Upper lobe of right lung (tissue), 1 donor: ENCODE measurements at regions not wholly inside any gene's neighbourhood (a gene's known extent, or its start where the extent isn't known, plus 50 kb on each side); places are given as distances from the start of the nearest gene placed in this dataset.

ENCODE experiments used
- ATAC-seq: fragments of 200-7000 bp; cut with Tn5 transposase; one replicate; pipeline ENCODE4 v1.9.1; 2020; ENCODE audit warnings: mild to moderate bottlenecking, moderate library complexity
- DNase-seq: peaks from one replicate; pipeline ENCODE4 v3.0.0-alpha.2; 2020
- H3K27ac ChIP-seq: fragments of 200-600 bp; one replicate; pipeline ENCODE4 v1.8.0; 2022
- H3K27me3 ChIP-seq: fragments of 200-600 bp; one replicate; pipeline ENCODE4 v1.8.0; 2022; ENCODE audit warnings: mild to moderate bottlenecking
- H3K36me3 ChIP-seq: fragments of 200-600 bp; one replicate; pipeline ENCODE4 v1.8.0; 2022
- H3K4me1 ChIP-seq: fragments of 200-600 bp; one replicate; pipeline ENCODE4 v1.8.0; 2022
- H3K4me3 ChIP-seq: fragments of 200-600 bp; one replicate; pipeline ENCODE4 v1.8.0; 2022; ENCODE audit warnings: mild to moderate bottlenecking
- H3K9me3 ChIP-seq: fragments of 200-600 bp; one replicate; pipeline ENCODE4 v1.8.0; 2022
- intact Hi-C: fragments of 100-400 bp; cut with DNase I; formaldehyde crosslinking; loops from one replicate; pipeline ENCODE4 v1.11.0; 2022
- TF ChIP-seq, protein P1 (sequence below): fragments of 200-600 bp; IDR thresholded peaks from one replicate; pipeline ENCODE4 v1.8.0; 2022; ENCODE audit warnings: antibody characterized with exemption
- donor health status: DM: no; HTN: yes; CAD: no; lungs with severe emphysema.

DNA sequence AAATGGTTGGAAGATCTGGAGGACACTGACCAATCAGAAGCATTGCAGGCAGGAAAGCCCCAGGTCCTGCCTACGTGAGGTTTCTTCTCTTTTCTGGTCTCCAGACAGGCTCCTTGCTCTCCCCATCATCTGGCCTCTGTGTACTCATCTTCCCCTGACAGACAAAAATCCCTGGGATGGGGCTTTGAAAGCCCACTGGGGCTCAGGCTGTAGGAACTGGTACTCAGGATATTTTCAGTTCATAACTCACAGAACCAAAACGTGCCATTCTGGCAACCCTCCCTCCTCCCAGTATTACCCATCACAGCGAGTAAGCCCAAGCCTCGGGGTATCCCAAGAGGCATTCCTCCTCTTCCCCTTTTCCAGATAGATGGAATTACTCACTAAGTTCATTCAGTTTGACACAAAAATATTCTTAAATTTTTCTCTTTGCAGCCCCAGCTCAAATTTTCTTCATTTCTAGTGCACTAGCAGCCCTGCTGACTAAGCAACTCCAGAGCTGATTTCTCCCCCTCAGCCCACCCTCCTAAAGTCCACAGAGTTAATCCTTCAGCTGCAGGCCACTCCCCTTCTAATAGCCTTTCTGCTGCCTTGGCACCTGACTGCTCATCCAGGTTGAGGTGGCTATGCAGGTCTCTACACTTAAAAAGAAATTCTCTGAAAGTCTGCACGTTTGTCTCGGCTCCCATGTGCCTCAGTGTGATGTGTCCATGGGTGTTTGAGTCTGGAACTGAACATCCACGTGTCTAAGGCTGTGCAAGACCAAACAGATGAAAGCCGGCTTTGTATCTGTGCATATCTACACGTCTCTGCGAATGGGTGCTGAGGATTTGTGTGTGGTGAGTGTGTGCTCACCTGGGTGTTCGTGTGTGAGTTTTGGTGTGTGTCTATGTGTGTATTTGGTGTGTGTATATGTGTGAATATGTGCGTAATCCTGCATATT lies 331.4 kb downstream of the CCSER2 start:
- H3K27ac ChIP-seq, result peak overlapping the region; percentile 47
- DNase-seq, result no peak
- H3K9me3 ChIP-seq, result no peaks in the 10 kb centered on the region
- H3K4me1 ChIP-seq, result no peaks in the 10 kb centered on the region
- H3K4me3 ChIP-seq, result no peak overlapping the region
- H3K36me3 ChIP-seq, result no peaks in the 10 kb centered on the region
- peak; percentile 43 for ATAC-seq
- TF ChIP-seq, protein P1, sequence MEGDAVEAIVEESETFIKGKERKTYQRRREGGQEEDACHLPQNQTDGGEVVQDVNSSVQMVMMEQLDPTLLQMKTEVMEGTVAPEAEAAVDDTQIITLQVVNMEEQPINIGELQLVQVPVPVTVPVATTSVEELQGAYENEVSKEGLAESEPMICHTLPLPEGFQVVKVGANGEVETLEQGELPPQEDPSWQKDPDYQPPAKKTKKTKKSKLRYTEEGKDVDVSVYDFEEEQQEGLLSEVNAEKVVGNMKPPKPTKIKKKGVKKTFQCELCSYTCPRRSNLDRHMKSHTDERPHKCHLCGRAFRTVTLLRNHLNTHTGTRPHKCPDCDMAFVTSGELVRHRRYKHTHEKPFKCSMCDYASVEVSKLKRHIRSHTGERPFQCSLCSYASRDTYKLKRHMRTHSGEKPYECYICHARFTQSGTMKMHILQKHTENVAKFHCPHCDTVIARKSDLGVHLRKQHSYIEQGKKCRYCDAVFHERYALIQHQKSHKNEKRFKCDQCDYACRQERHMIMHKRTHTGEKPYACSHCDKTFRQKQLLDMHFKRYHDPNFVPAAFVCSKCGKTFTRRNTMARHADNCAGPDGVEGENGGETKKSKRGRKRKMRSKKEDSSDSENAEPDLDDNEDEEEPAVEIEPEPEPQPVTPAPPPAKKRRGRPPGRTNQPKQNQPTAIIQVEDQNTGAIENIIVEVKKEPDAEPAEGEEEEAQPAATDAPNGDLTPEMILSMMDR, result no peak
- no peaks in the 10 kb centered on the region for H3K27me3 ChIP-seq
- intact Hi-C loops, result no loop called here

- Histone ChIP-seq H3K27ac (peak overlapping the region; percentile 47), H3K4me1 (no peaks in the 10 kb centered on the region), H3K36me3 (no peaks in the 10 kb centered on the region), H3K4me3 (no peak overlapping the region), H3K9me3 (no peaks in the 10 kb centered on the region), H3K27me3 (no peaks in the 10 kb centered on the region)
- intact Hi-C loops, result no loop called here
- TF ChIP-seq, protein P1, result no peak
- no peak for DNase-seq
- ATAC-seq, result peak; percentile 10
Measured at GRCh38 chr10:84660450-84661159, 332.2 kb downstream of the CCSER2 start.

GRCh38 chr10:84665211-84665610 lies 336.8 kb downstream of the CCSER2 start:
- no peaks in the 10 kb centered on the region for H3K36me3 ChIP-seq
- TF ChIP-seq, protein P1, result no peak
- DNase-seq (no peak), ATAC-seq (no peak)
- no peaks in the 10 kb centered on the region for H3K27me3 ChIP-seq
- H3K9me3 ChIP-seq, result no peaks in the 10 kb centered on the region
- H3K4me3 ChIP-seq, result peak overlapping the region; percentile 8
- H3K4me1 ChIP-seq, result peaks cover 4% of the 10 kb centered on the region
- H3K27ac ChIP-seq, result peak overlapping the region; percentile 36
- intact Hi-C loops, result no loop called here

- TF ChIP-seq, protein P1, result peak; percentile 62
- intact Hi-C loops, result no loop called here
- Histone ChIP-seq H3K27me3 (no peaks in the 10 kb centered on the region), H3K4me3 (no peak overlapping the region), H3K36me3 (no peaks in the 10 kb centered on the region), H3K9me3 (no peaks in the 10 kb centered on the region), H3K4me1 (peaks cover 4% of the 10 kb centered on the region), H3K27ac (peak overlapping the region; percentile 47)
- ATAC-seq, result peak; percentile 91
- DNase-seq, result peak; percentile 87
Measured at GRCh38 chr10:84665883-84666463, 337.6 kb downstream of the CCSER2 start.

DNA sequence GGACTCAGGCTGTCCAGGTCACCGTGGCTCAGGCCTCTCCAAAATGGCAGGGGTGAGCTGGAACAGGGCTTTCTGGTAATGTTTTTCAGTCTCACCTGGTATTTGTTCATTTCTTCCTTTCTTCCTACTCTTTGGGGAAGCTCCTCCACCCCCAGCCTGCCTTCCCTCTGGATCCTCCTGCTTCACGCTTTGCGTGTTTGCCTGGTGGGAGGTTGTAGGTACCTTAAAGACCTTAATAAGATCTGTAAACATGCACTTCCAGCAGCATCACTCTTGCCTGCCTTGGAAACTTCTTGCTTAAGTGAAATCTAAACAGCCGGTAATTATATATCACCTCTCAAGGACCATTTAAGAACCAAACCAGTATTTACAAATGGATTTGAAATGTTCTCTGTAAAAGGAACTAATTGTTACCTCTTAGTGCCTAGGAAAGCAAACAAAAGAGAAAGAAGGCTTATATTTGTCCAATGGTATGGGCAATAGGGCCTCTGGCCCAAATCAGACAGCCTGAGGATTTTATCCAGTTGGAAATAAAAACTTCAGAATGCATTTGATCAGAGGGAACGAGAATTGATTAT lies 339.9 kb downstream of the CCSER2 start:
- H3K4me1 ChIP-seq, result peaks cover 4% of the 10 kb centered on the region
- H3K36me3 ChIP-seq, result no peaks in the 10 kb centered on the region
- TF ChIP-seq, protein P1, result no peak
- DNase-seq (no peak), ATAC-seq (peak; percentile 65)
- H3K27me3 ChIP-seq, result no peaks in the 10 kb centered on the region
- H3K9me3 ChIP-seq, result no peaks in the 10 kb centered on the region
- H3K27ac ChIP-seq, result peak overlapping the region; percentile 61
- intact Hi-C loops, result no loop called here
- H3K4me3 ChIP-seq, result no peak overlapping the region
